Tibial artery (tissue), 4 donors: ENCODE measurements at regions not wholly inside any gene's neighbourhood (a gene's known extent, or its start where the extent isn't known, plus 50 kb on each side); places are given as distances from the start of the nearest gene placed in this dataset.

Experiments
- DNase-seq, 2 donors: peaks; one replicate each; pipeline ENCODE4 v3.0.0-alpha.2; 2019
- H3K27ac ChIP-seq, 2 donors: fragments of 200-600 bp; sonication (generic) in 1 of 2; 1 replicate in 1 of 2; 2 replicates in 1 of 2; pipeline ENCODE4 v1.5.1; 2018 to 2019; ENCODE audit warnings: mild to moderate bottlenecking in 1 of 2
- H3K27me3 ChIP-seq, 2 donors: fragments of 200-600 bp; sonication (generic) in 1 of 2; one replicate each; pipeline versions ENCODE4 v1.5.1 to v1.6.0; 2016 to 2019
- H3K36me3 ChIP-seq, 3 donors: fragments of 200-600 bp; sonication (generic) in 2 of 3; one replicate each; pipeline ENCODE4 v1.5.1; 2016 to 2019; ENCODE audit warnings: mild to moderate bottlenecking in 2 of 3
- H3K4me1 ChIP-seq, 4 donors: fragments of 200-600 bp; sonication (generic) in 2 of 4; 1 replicate in 3 of 4; 2 replicates in 1 of 4; pipeline ENCODE4 v1.5.1; 2016 to 2019
- H3K4me3 ChIP-seq, 2 donors: fragments of 200-600 bp; sonication (generic) in 1 of 2; 1 replicate in 1 of 2; 2 replicates in 1 of 2; pipeline ENCODE4 v1.5.1; 2018 to 2019; ENCODE audit warnings: mild to moderate bottlenecking in 2 of 2
- H3K9me3 ChIP-seq, 3 donors: fragments of 200-600 bp; sonication (generic) in 1 of 3; one replicate each; pipeline ENCODE4 v1.5.1; 2016 to 2019
- intact Hi-C: fragments of 100-400 bp; cut with DNase I; formaldehyde crosslinking; loops from one replicate; pipeline ENCODE4 v1.15.0; 2023; ENCODE audit warnings: low total_unique reads
- TF ChIP-seq, protein P1 (sequence below), 2 experiments: fragments of 200-600 bp in 1 of 2; fragments of 450-650 bp in 1 of 2; IDR thresholded peaks; one replicate each; pipeline ENCODE4 v1.5.1; 2017 to 2019; ENCODE audit warnings: antibody characterized with exemption in 2 of 2, mild to moderate bottlenecking in 1 of 2, moderate library complexity in 1 of 2

DNA sequence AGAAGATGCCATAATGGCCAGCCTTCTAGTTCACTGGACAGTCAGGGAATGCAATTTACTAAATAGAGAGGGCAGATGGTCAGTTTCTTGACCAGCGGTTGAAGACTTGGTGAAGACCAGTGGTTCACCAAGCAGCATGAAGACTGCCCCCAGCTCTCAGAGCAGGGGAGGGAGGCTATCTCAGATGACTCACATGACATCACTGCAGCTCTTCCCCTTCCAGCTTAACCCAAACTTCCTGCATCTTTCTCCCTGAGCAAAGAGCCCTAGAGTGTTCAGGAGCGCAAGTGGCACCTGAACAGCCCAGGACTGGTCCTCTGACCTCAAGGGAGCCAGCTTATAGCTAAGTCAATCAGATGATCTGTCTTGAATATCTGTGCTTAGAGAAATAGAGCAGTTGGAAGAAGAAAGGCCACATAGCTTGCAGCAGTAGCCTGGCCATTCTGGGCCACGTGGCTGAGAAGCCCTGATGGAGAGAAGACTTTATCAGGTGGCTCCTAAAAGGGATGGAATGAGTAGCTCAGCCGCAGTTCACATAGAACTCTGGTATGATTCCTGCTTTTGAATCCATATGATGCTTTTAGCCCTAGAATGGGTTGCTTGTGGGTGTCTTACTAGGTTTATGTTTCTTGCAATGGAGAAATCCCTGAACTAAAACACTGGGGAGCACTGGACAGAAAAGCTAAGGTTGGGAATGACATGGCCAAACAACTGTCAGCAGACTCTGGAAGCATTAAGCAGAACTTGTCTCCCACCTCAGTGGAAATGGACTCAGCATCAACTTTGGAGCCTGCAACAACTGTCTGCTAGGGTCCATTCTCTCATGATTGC, 392.1 kb upstream of the CCL2 start:
- no peak for DNase-seq
- Histone ChIP-seq H3K4me1 (no peaks in the 10 kb centered on the region), H3K27ac (no peak overlapping the region), H3K36me3 (no peaks in the 10 kb centered on the region), H3K27me3 (no peaks in the 10 kb centered on the region), H3K9me3 (no peaks in the 10 kb centered on the region), H3K4me3 (no peak overlapping the region)
- intact Hi-C loops: no loop called here
- TF ChIP-seq, protein P1, sequence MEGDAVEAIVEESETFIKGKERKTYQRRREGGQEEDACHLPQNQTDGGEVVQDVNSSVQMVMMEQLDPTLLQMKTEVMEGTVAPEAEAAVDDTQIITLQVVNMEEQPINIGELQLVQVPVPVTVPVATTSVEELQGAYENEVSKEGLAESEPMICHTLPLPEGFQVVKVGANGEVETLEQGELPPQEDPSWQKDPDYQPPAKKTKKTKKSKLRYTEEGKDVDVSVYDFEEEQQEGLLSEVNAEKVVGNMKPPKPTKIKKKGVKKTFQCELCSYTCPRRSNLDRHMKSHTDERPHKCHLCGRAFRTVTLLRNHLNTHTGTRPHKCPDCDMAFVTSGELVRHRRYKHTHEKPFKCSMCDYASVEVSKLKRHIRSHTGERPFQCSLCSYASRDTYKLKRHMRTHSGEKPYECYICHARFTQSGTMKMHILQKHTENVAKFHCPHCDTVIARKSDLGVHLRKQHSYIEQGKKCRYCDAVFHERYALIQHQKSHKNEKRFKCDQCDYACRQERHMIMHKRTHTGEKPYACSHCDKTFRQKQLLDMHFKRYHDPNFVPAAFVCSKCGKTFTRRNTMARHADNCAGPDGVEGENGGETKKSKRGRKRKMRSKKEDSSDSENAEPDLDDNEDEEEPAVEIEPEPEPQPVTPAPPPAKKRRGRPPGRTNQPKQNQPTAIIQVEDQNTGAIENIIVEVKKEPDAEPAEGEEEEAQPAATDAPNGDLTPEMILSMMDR (IDR thresholded peaks at IDR 0.05): no peak

DNA sequence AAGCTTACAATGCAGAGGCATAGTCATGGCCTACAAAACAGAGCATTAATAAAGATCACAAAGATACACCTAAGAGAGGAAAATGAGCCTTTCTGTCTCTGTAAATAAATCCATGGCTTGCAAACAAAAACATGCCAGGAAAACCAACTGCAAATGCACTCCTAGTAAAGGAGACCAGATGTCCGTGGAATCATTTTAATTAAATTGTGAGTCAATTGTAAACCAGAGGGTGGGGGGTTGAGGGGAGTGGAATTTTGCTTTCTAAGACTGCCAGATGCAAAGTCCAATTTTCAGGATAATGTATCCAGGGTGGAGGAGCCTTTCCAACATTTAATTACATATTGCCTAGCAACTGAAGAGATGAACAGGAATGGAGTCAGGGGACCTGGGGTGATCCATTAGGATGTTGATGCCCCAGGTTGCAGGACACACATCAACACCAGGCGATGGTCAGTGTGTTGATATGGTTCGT, 390.3 kb upstream of the CCL2 start:
- DNase-seq: no peak
- Histone ChIP-seq H3K36me3 (no peaks in the 10 kb centered on the region), H3K9me3 (no peaks in the 10 kb centered on the region), H3K4me1 (no peaks in the 10 kb centered on the region), H3K27ac (no peak overlapping the region), H3K27me3 (no peaks in the 10 kb centered on the region), H3K4me3 (no peak overlapping the region)
- TF ChIP-seq, protein P1 (IDR thresholded peaks at IDR 0.05): no peak
- intact Hi-C loops: no loop called here

DNA sequence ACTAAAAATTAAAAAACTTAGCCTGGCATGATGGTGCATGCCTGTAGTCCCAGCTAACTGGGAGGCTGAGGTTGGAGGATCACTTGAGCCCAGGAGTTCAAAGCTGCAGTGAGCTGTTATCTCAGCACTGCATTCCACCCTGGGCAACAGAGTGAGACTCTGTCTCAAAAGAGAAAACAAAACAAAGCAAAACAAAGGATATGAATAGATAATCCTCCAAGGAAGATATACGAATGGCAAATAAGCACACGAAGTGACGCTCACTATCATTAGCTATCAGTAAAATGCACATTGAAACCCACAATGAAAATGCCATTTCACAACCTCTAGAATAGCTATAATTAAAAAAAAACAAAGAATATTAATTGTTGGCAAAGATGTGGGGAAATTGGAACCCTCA, 386.2 kb upstream of the CCL2 start:
- H3K4me3 ChIP-seq: no peak overlapping the region
- intact Hi-C loops: no loop called here
- H3K36me3 ChIP-seq: no peaks in the 10 kb centered on the region
- H3K9me3 ChIP-seq: no peaks in the 10 kb centered on the region
- DNase-seq: no peak
- TF ChIP-seq, protein P1 (IDR thresholded peaks at IDR 0.05): no peak
- peaks cover 0 to 3% of the 10 kb centered on the region in 2 donors for H3K27me3 ChIP-seq
- H3K4me1 ChIP-seq: no peaks in the 10 kb centered on the region
- no peak overlapping the region for H3K27ac ChIP-seq

DNA sequence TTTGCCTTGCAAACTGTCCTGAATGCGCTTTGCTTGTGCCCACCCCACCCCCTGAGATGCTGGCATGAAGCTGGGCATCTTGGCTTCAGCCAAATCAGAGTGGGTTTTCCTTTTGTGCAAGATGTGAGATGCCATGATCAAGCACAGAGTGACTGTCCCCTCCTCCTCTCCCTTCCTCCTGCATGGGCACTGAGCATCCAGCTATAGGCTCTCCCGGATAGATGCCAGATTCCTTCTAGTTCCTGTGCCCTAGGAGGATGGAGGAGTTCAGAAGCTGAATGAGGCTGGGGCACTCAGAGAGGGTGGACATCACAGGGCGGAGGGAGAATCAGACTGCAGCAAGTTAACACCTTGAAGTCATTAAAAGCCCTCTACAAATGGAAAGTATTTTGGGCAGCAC, 384.1 kb upstream of the CCL2 start:
- no peak for DNase-seq
- TF ChIP-seq, protein P1 (IDR thresholded peaks at IDR 0.05): no peak
- H3K4me1 ChIP-seq: no peaks in the 10 kb centered on the region
- H3K36me3 ChIP-seq: no peaks in the 10 kb centered on the region
- H3K27ac ChIP-seq: no peak overlapping the region
- H3K9me3 ChIP-seq: no peaks in the 10 kb centered on the region
- peaks cover 0 to 3% of the 10 kb centered on the region in 2 donors for H3K27me3 ChIP-seq
- no peak overlapping the region for H3K4me3 ChIP-seq
- intact Hi-C loops: loop anchor here (5.0 kb wide), 1 partner anchor 41 kb away; no protein-coding TSS in a partner anchor

DNA sequence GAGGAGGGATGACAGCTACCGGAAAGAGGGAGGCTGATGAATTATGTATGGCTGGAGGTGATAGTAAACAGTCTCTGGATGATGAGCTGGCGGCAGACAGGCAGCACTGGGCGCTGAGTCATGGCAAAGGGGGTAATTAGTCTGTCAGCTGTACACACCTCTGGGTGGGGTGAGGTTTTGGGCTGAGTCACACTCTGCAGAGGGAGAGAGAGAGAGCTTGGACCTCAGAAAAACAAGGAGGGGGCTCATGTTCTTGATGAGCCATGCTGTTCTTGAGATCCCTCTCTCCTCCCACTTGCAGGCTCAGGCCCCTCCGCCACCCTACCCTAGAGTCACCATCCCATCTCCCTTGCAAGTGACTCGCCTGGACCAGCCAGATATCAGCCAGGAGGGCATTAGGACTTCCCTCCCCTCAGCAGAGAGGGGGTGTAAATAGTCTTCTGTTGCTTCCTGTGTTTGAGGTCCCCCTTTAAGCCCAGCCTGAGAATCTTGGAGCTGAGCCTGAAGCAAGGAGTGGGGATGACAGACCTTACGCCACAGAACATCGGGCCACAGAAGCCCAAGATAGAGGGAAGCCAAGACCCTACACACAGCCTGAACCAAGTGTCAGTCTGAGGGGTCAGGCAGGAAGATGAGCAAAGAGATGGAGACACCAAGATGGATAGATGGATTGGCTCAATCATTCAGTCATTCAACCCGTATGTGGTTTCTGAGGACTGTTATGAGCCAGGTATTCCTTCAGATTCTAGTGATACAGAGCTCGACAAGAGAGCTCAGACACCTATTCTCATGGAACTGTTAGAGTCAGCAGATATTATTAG, 383.2 kb upstream of the CCL2 start:
- Histone ChIP-seq H3K27ac (no peak overlapping the region), H3K36me3 (no peaks in the 10 kb centered on the region), H3K27me3 (peaks cover 0 to 3% of the 10 kb centered on the region in 2 donors), H3K4me1 (no peaks in the 10 kb centered on the region), H3K4me3 (no peak overlapping the region), H3K9me3 (no peaks in the 10 kb centered on the region)
- no peak for DNase-seq
- TF ChIP-seq, protein P1 (IDR thresholded peaks at IDR 0.05): no peak
- intact Hi-C loops: loop anchor here (5.0 kb wide), 1 partner anchor 40 kb away; no protein-coding TSS in a partner anchor
